ENCODE measurements at regions not wholly inside any gene's neighbourhood (a gene's known extent, or its start where the extent isn't known, plus 50 kb on each side); places are given as distances from the start of the nearest gene placed in this dataset.

DNA sequence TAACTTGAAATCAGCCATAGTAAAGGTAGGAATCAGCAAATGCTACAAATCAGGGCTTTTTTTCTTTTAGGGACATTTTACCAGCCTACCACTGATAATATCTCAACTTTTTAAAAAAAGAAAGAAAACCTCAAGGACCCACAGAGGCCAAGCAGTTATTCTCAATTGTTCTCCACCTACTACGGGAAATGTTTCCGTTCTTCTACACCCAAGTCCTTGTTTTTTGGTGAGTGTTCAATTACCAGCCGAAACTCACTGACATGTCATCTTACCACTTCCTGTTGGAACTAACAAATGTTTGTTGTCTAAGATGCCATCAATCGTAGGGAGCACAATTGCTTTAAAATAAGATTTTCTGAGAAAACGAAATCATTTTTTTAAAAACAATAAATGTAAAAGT is 50.2 kb upstream of the CDK1 start:
- DNase-seq = no peak

DNA sequence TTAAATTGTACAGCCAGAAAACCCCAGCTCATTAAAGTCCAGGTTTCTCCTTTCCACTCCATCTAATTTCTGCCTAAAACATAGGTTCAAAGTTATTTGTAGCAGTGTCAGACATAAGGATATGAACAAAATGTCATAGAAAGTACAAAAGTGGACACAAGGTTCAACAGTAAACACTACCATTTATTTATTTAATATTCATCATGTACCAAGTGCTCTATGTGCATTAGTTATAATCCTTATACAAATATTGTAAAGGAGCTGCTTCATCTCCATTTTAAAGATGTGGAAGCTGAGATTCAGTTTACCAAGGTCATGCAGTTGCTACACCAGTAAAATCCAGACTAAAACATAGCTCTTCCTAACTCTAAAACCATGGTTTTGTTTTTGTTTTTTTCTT is 52.0 kb upstream of the CDK1 start:
- no peak for DNase-seq

DNA sequence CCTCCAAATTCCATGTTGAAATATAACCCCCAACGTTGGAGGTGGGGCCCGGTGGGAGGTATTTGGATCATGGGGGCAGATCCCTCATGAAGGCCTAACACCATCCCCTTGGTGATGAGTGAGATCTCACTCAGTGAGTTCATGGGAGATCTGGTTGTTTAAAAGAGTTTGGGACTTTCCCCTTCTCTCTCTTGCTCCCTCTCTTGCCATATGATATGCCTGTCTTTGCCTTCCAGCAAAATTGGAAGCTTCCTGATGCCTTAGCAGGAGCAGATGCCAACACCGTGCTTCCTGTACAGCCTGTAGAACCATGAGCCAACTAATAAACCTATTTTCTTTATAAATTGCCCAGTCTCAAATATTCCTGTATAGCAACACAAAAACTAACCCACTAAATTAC is 55.7 kb upstream of the CDK1 start:
- DNase-seq = no peak

DNA sequence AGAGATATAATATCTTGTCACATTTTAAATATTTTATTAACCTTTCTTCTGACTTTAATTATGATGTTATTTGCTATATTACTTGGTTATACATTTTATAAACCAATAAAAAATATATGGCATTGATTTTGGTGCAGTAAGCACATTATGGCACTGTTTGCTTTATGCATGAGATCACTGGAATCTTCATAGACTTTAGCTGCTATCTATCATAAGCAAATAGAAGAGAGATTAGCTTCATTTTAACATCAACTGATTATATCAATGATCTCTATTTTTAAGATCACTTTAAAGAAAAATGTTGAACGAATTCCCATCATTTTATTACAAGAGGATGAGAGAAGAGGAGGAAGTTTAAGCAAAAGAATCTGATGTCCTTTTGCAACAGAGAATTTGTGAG is 58.6 kb upstream of the CDK1 start:
- no peak for DNase-seq

DNA sequence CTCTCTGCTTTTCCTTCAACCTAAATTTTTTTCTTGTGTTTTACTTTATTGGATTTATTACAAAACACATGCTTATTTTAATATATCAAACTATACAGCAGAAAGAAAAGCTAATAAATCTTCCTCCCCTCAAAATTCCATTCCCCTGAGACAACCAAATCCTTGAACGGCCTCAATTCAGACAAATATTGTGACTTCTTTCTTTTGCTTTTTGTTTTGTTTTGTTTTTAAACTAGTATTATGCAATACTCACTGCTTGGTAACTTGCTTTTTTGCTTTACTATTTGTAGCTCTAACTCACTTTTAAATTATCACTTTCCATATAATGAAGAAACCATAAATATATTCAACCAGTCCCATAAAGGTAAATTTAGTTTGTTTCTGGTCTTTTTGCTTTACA is 59.4 kb upstream of the CDK1 start:
- peak; percentile 29 for DNase-seq

DNA sequence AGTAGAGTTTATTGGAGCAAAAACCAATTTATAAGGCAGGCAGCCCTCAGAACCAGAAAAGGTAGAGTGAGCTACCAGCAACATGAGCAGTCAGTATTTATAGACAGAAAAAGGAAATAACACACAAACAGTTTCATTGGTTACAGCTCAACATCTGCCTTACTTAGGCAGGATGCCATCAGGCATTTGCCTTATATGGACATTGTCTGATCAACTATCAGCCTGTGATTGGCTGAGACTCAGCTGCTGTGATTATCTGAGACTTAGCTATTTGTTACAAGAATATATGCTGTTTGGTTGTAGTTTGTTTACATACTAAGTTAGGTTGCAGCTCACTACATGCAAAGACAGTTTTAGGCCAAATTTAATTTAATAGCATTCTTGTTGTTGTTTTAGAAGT is 60.4 kb upstream of the CDK1 start:
- no peak for DNase-seq

DNA sequence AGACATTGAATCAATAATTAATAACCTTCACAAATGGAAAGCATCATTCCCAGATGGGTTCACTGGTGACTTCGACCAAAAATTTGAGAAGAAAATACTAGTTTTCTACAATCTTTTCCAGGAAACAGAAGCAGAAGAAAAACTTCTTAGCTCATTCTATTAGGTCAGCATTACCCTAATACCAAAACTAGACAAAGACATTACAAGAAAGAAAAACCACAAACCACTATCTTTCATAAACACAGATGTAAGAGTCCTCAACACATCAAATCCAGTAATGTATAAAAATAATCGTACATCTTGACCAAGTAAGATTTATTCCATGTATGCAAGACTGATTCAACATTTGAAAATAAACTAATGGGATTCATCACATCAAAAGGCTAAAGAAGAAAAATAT is 64.0 kb upstream of the CDK1 start:
- no peak for DNase-seq

DNA sequence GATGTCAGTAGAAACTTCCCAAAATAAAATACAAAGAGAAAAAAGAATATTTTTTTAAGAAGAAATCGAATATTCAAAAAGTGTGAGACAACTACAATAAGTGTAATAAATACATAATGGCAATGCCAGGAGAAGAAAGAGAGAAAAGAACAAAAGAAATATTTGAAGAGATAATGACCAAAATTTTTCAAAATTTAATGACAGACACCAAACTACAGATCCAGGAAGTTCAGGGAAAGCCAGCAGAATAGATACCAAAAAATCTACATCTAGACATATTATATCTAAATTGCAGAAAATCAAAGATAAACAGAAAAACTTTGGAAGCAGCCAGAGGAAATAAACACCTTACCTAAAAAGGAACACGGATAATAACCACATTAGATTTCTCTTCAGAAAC is 66.8 kb upstream of the CDK1 start:
- DNase-seq = no peak

DNA sequence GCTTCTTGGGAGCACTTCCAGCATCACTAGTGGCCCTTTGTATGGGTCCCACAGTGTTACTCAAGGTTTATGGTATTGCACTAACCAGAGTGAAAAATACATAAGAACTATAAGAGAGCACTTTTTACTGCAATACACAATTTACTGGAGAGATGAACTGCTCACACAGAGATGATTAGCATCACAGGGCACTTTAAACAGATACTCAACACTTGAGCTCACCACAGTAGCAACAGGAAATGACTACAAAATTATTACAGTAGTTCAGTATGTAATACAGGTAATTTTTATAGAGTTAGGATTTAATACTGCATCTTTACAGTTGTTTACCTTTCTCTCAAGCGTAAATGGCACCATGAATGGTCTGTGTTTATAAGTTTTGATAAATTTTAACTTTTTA is 68.2 kb upstream of the CDK1 start:
- DNase-seq = no peak

DNA sequence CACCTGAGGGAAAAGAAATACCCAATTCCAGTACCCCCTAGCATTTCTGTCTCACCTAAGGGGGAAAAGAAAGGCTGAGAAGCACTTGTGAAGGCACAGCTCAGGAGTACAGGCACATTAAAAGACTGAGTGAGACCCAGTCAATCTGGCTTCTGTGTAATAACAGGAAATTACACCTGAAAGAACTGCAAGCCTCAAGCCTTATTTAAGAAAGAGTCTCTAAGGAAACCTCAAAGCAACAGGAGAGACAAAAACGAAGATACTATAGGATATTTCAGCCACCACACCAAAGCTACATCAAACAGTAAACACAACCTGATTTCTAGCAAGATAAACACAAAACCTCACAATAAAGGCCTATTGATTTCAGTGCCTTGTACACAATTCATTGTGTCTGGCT is 69.6 kb upstream of the CDK1 start:
- DNase-seq = no peak

DNA sequence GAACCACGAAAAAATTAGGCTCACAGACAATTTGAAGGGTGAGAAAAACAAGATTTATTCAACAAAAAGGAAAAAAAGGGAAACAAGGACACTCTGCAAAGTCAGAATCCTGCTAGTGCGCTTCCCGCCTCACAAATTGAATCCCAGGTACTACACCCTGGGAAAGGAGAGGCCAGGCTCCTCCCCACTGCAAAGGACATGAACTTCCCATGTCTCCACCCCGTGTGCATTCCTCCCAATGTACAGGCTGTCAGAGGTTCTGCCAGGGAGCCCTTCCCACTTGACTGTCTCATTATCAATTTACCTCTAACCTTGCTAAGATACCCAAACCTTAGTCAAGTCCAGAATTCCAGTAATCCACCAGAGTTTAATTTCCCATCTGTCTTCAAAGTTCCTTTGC is 70.4 kb upstream of the CDK1 start:
- DNase-seq = no peak

DNA sequence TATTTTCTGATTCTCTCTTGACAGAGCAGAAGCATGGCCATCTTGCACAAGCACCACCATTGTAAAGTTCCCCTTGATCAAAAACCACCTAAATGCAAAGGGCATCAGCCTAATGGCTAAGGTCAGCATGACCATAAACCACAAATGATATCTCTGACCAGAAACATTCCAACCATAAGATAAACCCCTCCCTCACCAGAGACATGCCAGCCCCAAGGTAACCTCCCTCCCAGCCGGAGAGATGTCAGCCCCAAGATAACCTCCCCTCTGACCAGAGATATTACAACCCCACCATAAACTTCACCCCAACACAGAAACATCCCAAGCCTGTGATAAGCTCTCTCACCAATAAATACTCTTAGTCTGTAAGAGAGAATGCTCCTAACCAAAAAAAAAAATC is 72.1 kb upstream of the CDK1 start:
- DNase-seq = no peak

DNA sequence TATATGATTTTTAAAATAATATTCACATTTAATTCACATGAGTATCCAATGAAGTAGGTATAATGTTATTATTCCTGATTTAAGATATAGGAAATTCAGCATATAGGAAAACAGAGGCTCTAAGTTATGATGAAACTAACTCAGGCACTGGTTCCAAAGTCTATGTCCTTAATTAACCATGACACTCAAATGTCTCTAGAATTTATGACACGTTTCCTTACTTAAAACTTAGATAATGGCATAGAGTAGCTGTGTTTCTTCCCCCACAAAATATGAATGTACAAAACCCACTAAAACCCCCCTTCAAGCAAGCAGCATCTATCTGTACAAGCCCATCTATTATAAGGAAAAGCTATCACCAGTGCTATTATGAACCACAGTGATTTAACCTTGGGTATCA is 72.9 kb upstream of the CDK1 start:
- DNase-seq = no peak

DNA sequence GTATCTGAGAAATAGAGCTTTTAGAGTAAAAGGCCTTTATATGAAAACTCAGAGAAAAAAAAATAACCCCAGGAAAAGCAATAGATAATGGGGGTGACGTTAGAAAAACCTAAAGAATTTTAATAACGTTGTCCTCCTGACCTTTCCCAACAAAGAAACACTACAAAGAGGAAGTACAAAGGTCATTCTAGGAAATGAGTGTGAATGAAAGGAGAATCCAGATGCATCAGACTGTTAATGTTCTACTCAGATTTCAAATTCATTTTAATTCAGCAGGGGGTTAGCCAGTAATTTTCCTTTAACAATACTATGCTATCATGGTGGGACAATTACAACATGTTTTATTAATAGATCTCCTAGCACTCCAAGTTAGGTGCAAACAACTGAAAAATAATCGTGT is 73.8 kb upstream of the CDK1 start:
- no peak for DNase-seq

DNA sequence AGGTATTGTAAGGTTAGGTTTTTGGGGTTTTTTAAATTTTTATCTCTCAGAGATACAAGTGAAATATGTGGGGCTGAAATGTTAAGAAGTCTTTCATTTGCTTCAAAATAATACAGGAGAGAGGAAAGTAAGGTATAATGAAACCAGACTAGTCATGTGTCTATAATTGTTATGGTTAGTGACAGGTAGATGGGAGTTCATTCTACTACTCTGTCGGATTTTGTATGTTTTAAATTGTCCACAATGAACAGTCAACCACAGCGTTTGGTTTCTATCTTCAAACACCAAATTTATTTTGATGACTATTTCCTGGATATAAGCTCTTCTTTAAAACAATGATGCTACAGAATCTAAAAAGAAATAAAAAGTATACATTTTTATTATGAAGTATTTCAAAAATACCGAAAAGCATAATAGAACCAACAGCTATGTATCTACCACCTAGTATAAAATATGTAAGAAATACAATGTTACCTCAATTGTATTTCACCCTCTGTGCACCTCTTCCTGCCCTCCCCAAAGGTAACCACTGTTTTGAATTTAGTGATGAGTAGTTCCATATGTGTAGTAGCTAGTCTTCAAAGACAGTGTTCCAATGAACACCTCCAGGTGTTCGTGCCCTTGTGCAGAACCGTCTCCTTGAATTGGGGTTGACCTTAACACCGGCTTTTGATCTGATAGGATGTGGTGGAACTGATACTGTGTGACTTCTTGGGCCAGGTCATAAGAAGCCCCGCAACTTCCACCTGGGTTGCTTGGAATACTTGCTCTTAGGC is 74.8 kb upstream of the CDK1 start:
- DNase-seq = no peak

DNA sequence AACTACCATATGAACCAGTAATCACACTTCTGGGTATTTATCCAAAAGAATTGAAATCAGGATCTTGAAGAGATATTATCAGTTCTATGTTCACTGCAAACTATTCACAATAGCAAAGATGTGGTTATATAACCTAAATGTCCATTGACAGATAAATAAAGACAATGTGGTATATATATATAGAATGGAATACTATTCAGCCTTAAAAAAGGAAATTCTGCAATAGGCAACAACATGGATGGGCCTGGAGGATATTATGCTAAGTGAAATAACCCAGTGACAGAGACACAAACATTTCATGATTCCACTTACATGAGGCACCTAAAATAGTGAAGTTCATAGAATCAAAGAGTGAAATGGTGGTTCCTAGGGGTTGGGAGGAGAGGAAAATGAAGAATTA is 90.6 kb upstream of the CDK1 start:
- DNase-seq = no peak

DNA sequence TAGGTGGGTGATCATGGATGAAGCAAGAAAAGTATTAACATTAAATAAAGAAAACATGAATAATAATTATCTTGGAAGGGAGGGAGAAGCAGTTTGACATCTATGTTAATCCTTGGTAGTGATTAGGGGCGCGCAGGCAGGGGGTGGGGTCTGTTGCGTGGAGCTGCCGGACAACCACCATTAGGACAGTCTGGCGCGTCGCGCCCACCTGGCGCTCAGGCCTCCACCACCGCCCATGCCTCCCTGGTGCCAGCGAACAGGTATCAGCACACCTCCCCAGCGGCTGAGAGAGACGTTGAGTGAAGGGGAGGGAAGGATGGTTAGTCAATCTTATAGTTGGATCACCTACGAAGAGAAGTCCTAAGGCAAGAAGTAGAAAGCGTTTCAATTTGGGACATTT is 94.2 kb upstream of the CDK1 start:
- DNase-seq = no peak

DNA sequence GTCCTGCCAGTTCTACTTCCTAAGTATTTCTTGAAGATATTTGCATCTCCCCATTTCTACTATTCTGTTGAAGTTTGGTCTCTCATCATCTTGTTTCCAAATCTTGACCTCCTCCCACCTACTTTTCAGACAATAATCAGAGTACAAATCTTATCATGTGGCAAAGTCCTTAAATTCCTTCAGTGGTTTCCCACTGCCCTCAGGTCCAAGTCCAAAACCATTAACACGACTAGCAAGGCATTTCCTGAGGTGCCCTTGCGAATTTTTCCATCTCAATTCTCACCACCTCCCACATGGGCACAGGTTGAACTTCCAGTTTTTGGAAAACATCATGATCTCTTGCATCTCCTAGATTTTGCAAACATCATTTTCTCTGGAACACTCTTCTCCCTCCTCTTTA is 97.2 kb upstream of the CDK1 start:
- no peak for DNase-seq

DNA sequence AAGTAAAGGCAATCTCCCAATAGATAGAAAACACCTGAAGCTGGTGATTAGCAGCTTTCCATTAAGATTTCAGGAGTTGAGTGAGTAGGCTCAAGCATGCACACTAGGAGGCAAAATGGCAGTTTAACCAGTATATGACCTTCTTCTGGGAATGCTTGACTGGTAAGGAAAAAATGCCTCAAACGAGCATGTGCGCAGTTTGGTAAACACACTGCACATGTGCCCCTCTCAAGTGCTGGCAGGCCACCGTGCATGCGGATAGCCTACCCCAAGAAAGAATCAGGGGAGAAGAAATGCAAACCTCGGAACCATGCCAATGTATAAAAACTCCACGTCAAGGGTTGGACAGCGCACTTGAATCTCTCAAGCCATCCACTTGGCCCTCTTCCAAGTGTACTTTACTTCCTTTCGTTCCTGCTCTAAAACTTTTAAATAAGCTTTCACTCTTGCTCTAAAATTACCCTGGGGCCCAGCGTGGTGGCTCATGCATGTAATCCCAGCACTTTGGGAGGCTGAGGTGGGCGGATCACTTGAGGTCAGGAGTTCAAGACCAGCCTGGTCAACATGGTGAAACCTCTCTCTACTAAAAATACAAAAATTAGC is 98.8 kb upstream of the CDK1 start:
- no peak for DNase-seq

DNA sequence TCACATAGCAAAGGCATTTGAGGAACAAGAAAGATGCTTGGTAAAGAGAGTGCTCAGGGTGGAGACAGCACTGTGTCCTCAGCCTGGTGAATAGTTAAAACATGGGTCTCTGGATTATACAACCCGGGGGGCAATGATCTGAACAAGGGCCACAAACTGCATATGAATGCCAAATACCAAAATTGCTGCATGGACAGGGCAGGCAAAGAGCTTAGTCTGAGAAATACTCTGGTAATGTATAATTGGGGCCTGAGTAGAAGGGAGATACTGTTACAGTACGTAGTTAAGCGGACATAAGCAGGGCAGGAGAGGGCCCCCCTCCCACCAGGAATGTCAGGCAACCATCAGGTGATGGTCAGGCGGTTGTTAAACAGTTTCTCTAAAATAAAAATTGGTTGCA is 99.3 kb upstream of the CDK1 start:
- no peak for DNase-seq

DNA sequence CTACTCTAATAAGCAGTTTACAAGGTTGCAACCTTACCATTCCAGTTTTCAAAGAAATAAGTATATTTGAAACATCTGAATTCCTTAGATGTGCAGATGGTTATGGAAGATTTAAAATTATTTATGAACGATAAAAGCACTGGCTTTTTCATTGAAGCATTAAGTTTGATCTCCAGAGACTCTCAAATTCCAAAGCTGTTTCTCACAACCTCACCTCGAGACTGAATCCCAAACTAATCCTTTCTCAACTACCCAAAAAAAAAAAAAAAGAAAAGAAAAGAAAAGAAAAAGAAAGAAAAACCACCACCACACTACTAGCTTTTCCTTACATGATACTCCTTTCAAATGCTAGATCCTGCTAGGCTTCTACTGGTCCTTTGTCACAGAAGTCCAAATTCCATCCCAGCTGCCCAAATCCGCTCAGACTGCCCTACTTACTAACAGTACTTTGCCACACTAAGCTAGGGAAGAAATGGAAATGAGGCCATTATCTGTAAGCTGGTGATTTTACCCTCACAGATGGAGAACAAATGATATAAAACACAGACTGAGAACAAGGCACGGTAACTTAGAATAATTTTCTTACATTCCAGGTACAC is 100.6 kb upstream of the CDK1 start:
- peak; percentile 43 for DNase-seq

DNA sequence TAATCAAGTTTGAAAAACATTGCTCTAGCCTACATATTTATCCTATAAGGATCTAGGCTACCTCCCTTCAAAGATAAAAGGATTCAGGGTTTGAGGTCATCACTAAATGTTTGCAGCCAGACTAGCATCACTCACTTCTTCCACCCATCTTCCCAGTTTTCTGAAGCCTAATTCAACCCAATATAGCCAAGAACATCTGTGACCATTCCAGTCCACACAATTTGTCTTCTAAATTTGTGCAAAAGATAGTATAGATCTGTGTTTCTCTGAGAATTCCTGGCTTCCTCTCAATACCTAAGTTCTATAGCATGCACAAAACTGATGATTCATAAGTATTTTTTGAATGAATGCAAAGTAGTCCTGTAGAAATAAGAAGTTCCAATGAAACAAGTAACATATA is 103.0 kb upstream of the CDK1 start:
- peak; percentile 12 for DNase-seq

DNA sequence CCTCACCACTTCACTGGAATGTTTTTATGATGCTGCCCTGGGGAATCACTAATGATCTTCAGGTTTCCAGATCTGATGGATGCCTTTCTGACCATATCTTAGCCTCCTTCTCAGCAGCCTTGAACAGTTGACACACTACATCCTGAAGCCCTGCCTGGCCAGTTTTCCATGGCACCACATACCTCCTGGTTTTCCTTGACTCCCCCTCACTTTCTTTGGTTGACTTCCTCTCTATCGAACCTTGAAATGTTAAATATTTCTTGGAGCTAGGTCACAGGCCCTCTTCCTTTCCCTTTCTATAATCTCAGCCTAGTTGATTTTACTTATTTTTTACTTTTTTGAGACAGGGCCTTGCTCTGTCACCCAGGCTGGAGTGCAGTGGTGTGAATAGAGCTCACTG is 108.8 kb upstream of the CDK1 start:
- DNase-seq = no peak

DNA sequence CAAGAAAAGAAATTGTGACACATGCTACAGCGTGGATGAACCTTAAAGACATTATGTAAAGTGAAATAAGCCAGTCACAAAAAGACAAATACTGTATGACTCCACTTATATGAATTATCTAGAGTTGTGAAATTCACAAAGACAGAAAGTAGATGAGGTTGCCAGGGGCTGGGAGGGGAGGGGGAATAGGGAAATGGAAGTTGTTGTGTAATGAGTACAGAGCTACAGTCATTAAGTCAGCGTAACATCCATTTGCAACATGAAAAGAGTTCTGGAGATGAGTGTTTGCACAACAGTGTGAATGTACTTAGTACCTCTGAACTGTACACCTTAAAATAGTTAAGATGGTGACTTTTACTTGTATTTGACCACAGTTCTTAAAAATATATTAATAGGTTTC is 112.1 kb upstream of the CDK1 start:
- peak; percentile 20 for DNase-seq

DNA sequence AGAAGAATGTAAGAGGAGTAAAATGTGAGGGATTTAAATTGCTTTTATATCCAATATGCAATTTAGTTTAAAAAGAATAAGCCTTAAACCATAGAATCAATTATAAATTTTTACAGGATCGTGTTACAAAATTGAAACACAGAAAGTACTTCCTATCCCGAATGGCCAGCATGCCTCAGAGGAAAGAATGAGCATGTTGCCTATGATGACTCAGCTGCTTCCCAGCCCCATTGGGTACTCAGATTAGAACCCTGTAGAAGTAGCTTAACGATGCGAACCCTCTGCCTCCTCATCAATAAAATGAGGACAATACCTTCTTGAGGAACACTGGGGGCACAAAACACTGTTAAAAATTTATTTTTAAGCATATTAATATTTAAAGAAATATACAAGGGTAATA is 113.4 kb upstream of the CDK1 start:
- DNase-seq = peak; percentile 42
